Fibroblast of villous mesenchyme (primary cell): ENCODE measurements at regions not wholly inside any gene's neighbourhood (a gene's known extent, or its start where the extent isn't known, plus 50 kb on each side); places are given as distances from the start of the nearest gene placed in this dataset.

Experiments
- DNase-seq: peaks from one replicate; pipeline ENCODE4 v3.0.0-alpha.2; 2010; ENCODE audit warnings: low read depth
- H3K4me3 ChIP-seq: 2 replicates; pipeline ENCODE4 v1.5.1; 2011; ENCODE audit warnings: low read depth, mild to moderate bottlenecking, low read length
- CTCF ChIP-seq: IDR thresholded peaks from 2 replicates; pipeline ENCODE4 v1.5.1; 2012; ENCODE audit warnings: low read depth, mild to moderate bottlenecking, low read length; ENCODE audit not compliant: insufficient read depth

- DNase-seq = no peak
- no peak for TF ChIP-seq CTCF
- no peak overlapping the region for H3K4me3 ChIP-seq
These were observed 203.0 kb upstream of the GPR101 start for GRCh38 chrX:137236837-137237236.

DNA sequence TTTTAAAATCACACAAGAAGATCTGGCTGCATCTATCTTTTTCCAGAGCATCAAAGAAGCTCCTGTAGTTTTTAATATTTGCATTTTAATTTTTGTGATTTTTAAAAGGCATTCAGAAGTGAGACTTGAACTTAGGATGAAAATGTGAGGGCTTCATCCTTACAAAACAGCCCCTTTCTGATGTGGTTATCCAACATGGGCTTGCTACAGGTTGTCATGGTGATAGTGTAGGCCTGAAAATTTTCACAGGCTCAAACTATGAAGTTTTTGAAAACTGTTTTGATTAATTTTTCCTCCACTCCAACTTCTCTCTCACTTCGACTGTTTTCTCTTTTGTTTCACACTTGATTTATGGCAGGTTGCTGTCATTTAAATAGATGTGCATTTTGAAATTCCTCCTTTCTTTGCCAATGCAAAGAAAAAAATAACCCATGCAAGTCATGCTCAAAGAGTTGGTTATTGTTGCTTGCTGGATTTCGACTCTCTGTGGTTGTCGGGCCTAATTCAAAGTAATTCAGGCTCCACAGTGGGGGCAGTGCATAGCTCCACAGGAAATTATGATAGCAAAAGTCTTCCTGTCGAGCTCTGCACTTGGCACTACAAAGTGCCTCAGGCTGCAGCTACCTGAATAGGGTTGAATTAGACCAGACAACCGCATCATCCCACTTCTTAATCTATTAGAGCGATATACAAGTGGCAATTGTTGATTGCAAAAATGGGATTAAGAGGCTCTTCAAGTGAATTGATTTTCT lies 201.0 kb upstream of the GPR101 start:
- no peak for DNase-seq
- no peak overlapping the region for H3K4me3 ChIP-seq
- no peak for TF ChIP-seq CTCF

DNA sequence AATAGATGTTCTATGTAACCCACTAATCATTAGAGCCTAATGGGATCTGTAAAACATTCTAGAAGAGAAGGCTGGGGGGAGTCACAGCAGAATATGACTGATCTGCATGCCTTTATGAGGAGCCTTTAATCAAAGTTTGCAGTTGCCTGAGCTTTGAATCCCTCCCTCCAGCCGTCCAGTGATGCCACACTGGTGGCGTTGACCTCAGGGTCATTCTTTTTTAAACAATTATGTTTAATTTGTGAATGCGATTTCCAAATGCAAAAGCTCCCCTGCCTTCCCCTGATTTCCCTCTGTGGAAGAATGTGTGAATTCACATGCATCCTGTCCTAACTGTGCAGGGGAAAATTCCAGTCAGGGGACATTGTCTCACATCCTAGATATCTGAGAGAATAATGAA lies 199.7 kb upstream of the GPR101 start:
- TF ChIP-seq CTCF = no peak
- no peak overlapping the region for H3K4me3 ChIP-seq
- no peak for DNase-seq

- DNase-seq = no peak
- no peak overlapping the region for H3K4me3 ChIP-seq
- TF ChIP-seq CTCF = no peak
These were observed 193.4 kb upstream of the GPR101 start for GRCh38 chrX:137227151-137227550.

DNA sequence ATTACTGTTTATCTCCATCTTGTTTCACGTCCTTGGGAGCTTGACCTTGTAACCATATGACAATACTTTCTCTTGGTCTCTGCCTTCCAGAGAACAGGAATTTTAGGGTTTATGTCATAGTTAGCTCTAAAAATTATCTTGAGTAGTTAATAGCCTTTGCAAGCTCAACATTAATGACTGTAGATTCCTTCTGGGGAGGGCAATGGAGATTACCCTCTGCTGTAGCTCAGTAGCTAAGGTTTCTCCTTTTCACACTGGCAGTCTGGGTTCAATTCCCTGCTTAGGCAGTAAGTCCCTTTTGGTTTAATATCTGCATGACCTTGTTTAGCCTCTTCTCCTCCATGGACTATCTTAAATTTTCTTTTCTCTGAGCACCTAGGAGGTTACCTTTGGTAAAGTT lies 181.7 kb upstream of the GPR101 start:
- no peak for DNase-seq
- no peak for TF ChIP-seq CTCF

DNA sequence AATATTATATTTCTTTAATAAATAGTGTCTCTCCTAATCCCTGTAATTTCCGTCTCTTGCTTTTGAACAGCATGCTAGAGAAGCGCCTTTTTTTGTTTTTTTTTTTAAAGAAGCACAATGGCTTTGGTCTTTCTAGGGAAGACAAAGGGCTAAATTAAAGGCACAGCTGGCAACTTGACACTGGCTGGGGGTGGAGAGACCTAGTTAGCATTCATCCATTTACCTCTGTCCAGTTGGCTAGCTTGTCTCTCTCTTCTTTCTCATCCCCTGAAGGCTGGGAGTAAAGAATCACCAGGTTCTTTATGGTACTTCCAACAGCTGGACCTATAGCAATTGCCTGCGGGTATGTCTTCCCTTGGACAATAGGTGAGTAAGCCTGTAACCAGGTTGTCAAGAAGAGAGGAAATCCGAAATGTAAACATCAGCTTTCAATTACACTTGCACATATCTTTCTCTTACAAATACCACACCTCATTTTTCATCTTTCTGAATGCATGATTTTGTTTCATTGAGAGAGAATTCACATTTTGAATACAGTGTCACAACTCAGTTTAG lies 178.4 kb upstream of the GPR101 start:
- TF ChIP-seq CTCF = no peak
- H3K4me3 ChIP-seq = no peak overlapping the region
- no peak for DNase-seq

More for the DNA sequence above, 181.7 kb upstream of the GPR101 start:
- H3K4me3 ChIP-seq = no peak overlapping the region
